WTC11 (cell line): ENCODE measurements at regions not wholly inside any gene's neighbourhood (a gene's known extent, or its start where the extent isn't known, plus 50 kb on each side); places are given as distances from the start of the nearest gene placed in this dataset.

Experiments
- CBFB ChIP-seq: sonication (generic); formaldehyde crosslinking; IDR thresholded peaks from 2 replicates; pipeline ENCODE4 v1.8.1; 2022; ENCODE audit warnings: mild to moderate bottlenecking, low read depth, missing genetic modification reagents
- HMGA2 ChIP-seq: fragments of 250-450 bp; sonication (Bioruptor Pico); IDR thresholded peaks from 2 replicates; pipeline ENCODE4 v1.4.0; 2021; ENCODE audit warnings: mild to moderate bottlenecking, moderate library complexity
- NFYB ChIP-seq: sonication (generic); formaldehyde crosslinking; conservative IDR thresholded peaks from 2 replicates; pipeline ENCODE4 v1.8.0; 2022; ENCODE audit warnings: low read depth, missing genetic modification reagents
- ZNF219 ChIP-seq: sonication (generic); formaldehyde crosslinking; IDR thresholded peaks from 2 replicates; pipeline ENCODE4 v1.8.0; 2023; ENCODE audit warnings: missing genetic modification reagents, mild to moderate bottlenecking, borderline replicate concordance
- ZNF232 ChIP-seq: sonication (generic); formaldehyde crosslinking; IDR thresholded peaks from 2 replicates; pipeline ENCODE4 v1.8.0; 2022; ENCODE audit warnings: mild to moderate bottlenecking, missing genetic modification reagents
- ZNF396 ChIP-seq: fragments of 250-450 bp; sonication (Bioruptor Pico); IDR thresholded peaks from 2 replicates; pipeline ENCODE4 v1.8.0; 2021; ENCODE audit warnings: mild to moderate bottlenecking, moderate library complexity, borderline replicate concordance
- TF ChIP-seq, protein P1 (sequence below): sonication (generic); formaldehyde crosslinking; IDR thresholded peaks from 2 replicates; pipeline ENCODE4 v1.8.0; 2022; ENCODE audit warnings: mild to moderate bottlenecking, missing genetic modification reagents
- TF ChIP-seq, protein P2 (sequence below): fragments of 200-600 bp; IDR thresholded peaks from 2 replicates; pipeline ENCODE4 v1.8.0; 2022; ENCODE audit warnings: antibody characterized with exemption
- TF ChIP-seq, protein P3 (sequence below): sonication (generic); formaldehyde crosslinking; IDR thresholded peaks from 2 replicates; pipeline ENCODE4 v1.8.1; 2022; ENCODE audit warnings: mild to moderate bottlenecking, missing genetic modification reagents, moderate library complexity, borderline replicate concordance
- TF ChIP-seq, protein P4 (sequence below): sonication (generic); formaldehyde crosslinking; IDR thresholded peaks from 2 replicates; pipeline ENCODE4 v1.8.1; 2022; ENCODE audit warnings: low read depth, mild to moderate bottlenecking, moderate library complexity, missing genetic modification reagents, borderline replicate concordance

DNA sequence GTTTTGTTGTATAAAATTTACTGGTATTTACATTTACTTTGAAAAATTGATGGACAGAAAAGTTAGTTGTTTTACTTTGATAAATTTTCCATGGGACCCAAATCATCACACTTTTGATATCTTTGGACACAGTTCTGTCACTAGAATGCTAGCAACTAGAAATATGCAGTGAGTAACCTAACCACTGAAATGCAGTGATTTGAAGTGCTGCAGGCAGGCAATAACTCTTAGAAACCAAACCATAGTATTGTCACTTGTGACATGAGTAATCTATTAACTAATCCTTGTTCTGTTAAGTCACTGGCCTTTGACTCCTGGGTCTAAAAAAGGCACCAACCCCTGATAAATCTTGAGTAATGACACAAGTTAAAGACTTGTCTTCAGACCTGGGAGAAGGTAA is 620.0 kb upstream of the ATXN8OS start:
- TF ChIP-seq, protein P1, sequence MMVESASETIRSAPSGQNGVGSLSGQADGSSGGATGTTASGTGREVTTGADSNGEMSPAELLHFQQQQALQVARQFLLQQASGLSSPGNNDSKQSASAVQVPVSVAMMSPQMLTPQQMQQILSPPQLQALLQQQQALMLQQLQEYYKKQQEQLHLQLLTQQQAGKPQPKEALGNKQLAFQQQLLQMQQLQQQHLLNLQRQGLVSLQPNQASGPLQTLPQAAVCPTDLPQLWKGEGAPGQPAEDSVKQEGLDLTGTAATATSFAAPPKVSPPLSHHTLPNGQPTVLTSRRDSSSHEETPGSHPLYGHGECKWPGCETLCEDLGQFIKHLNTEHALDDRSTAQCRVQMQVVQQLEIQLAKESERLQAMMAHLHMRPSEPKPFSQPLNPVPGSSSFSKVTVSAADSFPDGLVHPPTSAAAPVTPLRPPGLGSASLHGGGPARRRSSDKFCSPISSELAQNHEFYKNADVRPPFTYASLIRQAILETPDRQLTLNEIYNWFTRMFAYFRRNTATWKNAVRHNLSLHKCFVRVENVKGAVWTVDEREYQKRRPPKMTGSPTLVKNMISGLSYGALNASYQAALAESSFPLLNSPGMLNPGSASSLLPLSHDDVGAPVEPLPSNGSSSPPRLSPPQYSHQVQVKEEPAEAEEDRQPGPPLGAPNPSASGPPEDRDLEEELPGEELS (CRISPR knock-in tag): no peak
- TF ChIP-seq, protein P2, sequence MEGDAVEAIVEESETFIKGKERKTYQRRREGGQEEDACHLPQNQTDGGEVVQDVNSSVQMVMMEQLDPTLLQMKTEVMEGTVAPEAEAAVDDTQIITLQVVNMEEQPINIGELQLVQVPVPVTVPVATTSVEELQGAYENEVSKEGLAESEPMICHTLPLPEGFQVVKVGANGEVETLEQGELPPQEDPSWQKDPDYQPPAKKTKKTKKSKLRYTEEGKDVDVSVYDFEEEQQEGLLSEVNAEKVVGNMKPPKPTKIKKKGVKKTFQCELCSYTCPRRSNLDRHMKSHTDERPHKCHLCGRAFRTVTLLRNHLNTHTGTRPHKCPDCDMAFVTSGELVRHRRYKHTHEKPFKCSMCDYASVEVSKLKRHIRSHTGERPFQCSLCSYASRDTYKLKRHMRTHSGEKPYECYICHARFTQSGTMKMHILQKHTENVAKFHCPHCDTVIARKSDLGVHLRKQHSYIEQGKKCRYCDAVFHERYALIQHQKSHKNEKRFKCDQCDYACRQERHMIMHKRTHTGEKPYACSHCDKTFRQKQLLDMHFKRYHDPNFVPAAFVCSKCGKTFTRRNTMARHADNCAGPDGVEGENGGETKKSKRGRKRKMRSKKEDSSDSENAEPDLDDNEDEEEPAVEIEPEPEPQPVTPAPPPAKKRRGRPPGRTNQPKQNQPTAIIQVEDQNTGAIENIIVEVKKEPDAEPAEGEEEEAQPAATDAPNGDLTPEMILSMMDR: no peak
- TF ChIP-seq ZNF396 (CRISPR knock-in tag) (no peak), CBFB (CRISPR knock-in tag) (no peak), ZNF219 (no peak), HMGA2 (CRISPR knock-in tag) (no peak), NFYB (no peak), ZNF232 (CRISPR knock-in tag) (no peak)
- TF ChIP-seq, protein P3, sequence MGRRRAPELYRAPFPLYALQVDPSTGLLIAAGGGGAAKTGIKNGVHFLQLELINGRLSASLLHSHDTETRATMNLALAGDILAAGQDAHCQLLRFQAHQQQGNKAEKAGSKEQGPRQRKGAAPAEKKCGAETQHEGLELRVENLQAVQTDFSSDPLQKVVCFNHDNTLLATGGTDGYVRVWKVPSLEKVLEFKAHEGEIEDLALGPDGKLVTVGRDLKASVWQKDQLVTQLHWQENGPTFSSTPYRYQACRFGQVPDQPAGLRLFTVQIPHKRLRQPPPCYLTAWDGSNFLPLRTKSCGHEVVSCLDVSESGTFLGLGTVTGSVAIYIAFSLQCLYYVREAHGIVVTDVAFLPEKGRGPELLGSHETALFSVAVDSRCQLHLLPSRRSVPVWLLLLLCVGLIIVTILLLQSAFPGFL: no peak
- TF ChIP-seq, protein P4, sequence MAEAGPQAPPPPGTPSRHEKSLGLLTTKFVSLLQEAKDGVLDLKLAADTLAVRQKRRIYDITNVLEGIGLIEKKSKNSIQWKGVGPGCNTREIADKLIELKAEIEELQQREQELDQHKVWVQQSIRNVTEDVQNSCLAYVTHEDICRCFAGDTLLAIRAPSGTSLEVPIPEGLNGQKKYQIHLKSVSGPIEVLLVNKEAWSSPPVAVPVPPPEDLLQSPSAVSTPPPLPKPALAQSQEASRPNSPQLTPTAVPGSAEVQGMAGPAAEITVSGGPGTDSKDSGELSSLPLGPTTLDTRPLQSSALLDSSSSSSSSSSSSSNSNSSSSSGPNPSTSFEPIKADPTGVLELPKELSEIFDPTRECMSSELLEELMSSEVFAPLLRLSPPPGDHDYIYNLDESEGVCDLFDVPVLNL: no peak
